ENCODE measurements at regions not wholly inside any gene's neighbourhood (a gene's known extent, or its start where the extent isn't known, plus 50 kb on each side); places are given as distances from the start of the nearest gene placed in this dataset.

- Histone ChIP-seq H3K27me3 (no peaks in the 10 kb centered on the region), H3K4me3 (no peak overlapping the region), H3K9me3 (no peaks in the 10 kb centered on the region), H3K4me1 (no peaks in the 10 kb centered on the region), H3K36me3 (no peaks in the 10 kb centered on the region), H3K27ac (no peak overlapping the region)
- in situ Hi-C loops (cut with MboI; ENCODE audit: low pct_ligation_motif_present in 1 of 4, low pct_unique_long_range_greater_than_20kb in 1 of 4, low sequenced_read_pairs in 3 of 4) (no loop called here), intact Hi-C loops (cut with DNase I; ENCODE audit: low total_unique reads) (no loop called here)
- WGBS, 2 donors (ENCODE audit: low coverage in 1 of 2): 44 to 54% methylated on average over 1 of the region's 1 CpG
- TF ChIP-seq EP300 (IDR thresholded peaks at IDR 0.05; ENCODE audit: low read depth) (no peak), CTCF (IDR thresholded peaks at IDR 0.05) (no peak), POLR2AphosphoS5 (IDR thresholded peaks at IDR 0.05) (no peak), POLR2A (IDR thresholded peaks at IDR 0.05) (no peak)
- no peak for DNase-seq
These were observed 713.5 kb downstream of the SORCS1 start for GRCh38 chr10:106450966-106451365.

- H3K4me1 ChIP-seq: no peaks in the 10 kb centered on the region
- no peak for DNase-seq
- intact Hi-C loops (cut with DNase I; ENCODE audit: low total_unique reads): no loop called here
- no peaks in the 10 kb centered on the region for H3K36me3 ChIP-seq
- H3K27ac ChIP-seq: no peak overlapping the region
- no peaks in the 10 kb centered on the region for H3K27me3 ChIP-seq
- in situ Hi-C loops (cut with MboI; ENCODE audit: low pct_ligation_motif_present in 1 of 4, low pct_unique_long_range_greater_than_20kb in 1 of 4, low sequenced_read_pairs in 3 of 4): no loop called here
- TF ChIP-seq POLR2AphosphoS5 (IDR thresholded peaks at IDR 0.05): no peak
- no peak for TF ChIP-seq POLR2A (IDR thresholded peaks at IDR 0.05)
- TF ChIP-seq EP300 (IDR thresholded peaks at IDR 0.05; ENCODE audit: low read depth): no peak
- TF ChIP-seq CTCF (IDR thresholded peaks at IDR 0.05): no peak
- H3K4me3 ChIP-seq: no peak overlapping the region
- no peaks in the 10 kb centered on the region for H3K9me3 ChIP-seq
These were observed 717.6 kb downstream of the SORCS1 start for GRCh38 chr10:106446920-106447319.

- intact Hi-C loops (cut with DNase I; ENCODE audit: low total_unique reads): no loop called here
- WGBS, 2 donors (ENCODE audit: low coverage in 1 of 2): 43 to 45% methylated on average over 2 of the region's 2 CpGs
- TF ChIP-seq POLR2A (IDR thresholded peaks at IDR 0.05) (no peak), CTCF (IDR thresholded peaks at IDR 0.05) (no peak), EP300 (IDR thresholded peaks at IDR 0.05; ENCODE audit: low read depth) (no peak), POLR2AphosphoS5 (IDR thresholded peaks at IDR 0.05) (no peak)
These were observed 722.3 kb downstream of the SORCS1 start for GRCh38 chr10:106442223-106442622.

DNA sequence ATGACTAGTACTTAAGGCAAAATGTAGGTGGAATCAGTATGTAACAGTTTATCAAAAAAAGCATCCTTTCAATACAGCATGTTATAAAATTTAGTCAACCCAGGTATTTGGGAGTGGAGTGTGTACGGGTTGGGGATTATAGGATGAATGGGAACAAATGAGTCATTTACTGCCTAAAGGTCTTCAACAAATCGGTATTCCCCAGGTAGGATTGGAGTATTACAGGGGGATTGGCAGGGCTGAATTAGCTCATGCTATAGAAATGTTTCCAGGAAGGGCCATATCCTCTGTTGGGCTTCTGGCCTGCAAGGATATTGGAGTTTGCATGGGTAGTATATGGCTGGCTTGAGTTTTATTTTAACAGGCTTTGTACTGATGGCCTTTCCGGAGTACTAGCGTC is 723.7 kb downstream of the SORCS1 start:
- Histone ChIP-seq H3K9me3 (no peaks in the 10 kb centered on the region), H3K4me3 (no peak overlapping the region), H3K27me3 (no peaks in the 10 kb centered on the region), H3K27ac (no peak overlapping the region), H3K4me1 (no peaks in the 10 kb centered on the region), H3K36me3 (no peaks in the 10 kb centered on the region)
- intact Hi-C loops (cut with DNase I; ENCODE audit: low total_unique reads): no loop called here
- WGBS, 2 donors (ENCODE audit: low coverage in 1 of 2): 68 to 74% methylated on average over 3 to 4 of the region's 4 CpGs
- in situ Hi-C loops (cut with MboI; ENCODE audit: low pct_ligation_motif_present in 1 of 4, low pct_unique_long_range_greater_than_20kb in 1 of 4, low sequenced_read_pairs in 3 of 4): no loop called here
- TF ChIP-seq POLR2A (IDR thresholded peaks at IDR 0.05): no peak
- DNase-seq: no peak

More at GRCh38 chr10:106442223-106442622, 722.3 kb downstream of the SORCS1 start:
- no peak for DNase-seq
- Histone ChIP-seq H3K4me1 (no peaks in the 10 kb centered on the region), H3K9me3 (no peaks in the 10 kb centered on the region), H3K27me3 (no peaks in the 10 kb centered on the region), H3K27ac (no peak overlapping the region), H3K4me3 (no peak overlapping the region), H3K36me3 (no peaks in the 10 kb centered on the region)
- in situ Hi-C loops (cut with MboI; ENCODE audit: low pct_ligation_motif_present in 1 of 4, low pct_unique_long_range_greater_than_20kb in 1 of 4, low sequenced_read_pairs in 3 of 4): no loop called here

GRCh38 chr10:106440355-106440754 is 724.2 kb downstream of the SORCS1 start:
- no peak overlapping the region for H3K4me3 ChIP-seq
- no peaks in the 10 kb centered on the region for H3K4me1 ChIP-seq
- 68 to 69% methylated on average over 2 of the region's 2 CpGs for WGBS, 2 donors (ENCODE audit: low coverage in 1 of 2)
- H3K27me3 ChIP-seq: no peaks in the 10 kb centered on the region
- H3K9me3 ChIP-seq: no peaks in the 10 kb centered on the region
- H3K27ac ChIP-seq: no peak overlapping the region
- intact Hi-C loops (cut with DNase I; ENCODE audit: low total_unique reads) (no loop called here), in situ Hi-C loops (cut with MboI; ENCODE audit: low pct_ligation_motif_present in 1 of 4, low pct_unique_long_range_greater_than_20kb in 1 of 4, low sequenced_read_pairs in 3 of 4) (no loop called here)
- DNase-seq: no peak
- no peaks in the 10 kb centered on the region for H3K36me3 ChIP-seq
- TF ChIP-seq CTCF (IDR thresholded peaks at IDR 0.05) (no peak), EP300 (IDR thresholded peaks at IDR 0.05; ENCODE audit: low read depth) (no peak), POLR2A (IDR thresholded peaks at IDR 0.05) (no peak), POLR2AphosphoS5 (IDR thresholded peaks at IDR 0.05) (no peak)
